ENCODE measurements at regions not wholly inside any gene's neighbourhood (a gene's known extent, or its start where the extent isn't known, plus 50 kb on each side); places are given as distances from the start of the nearest gene placed in this dataset.

DNA sequence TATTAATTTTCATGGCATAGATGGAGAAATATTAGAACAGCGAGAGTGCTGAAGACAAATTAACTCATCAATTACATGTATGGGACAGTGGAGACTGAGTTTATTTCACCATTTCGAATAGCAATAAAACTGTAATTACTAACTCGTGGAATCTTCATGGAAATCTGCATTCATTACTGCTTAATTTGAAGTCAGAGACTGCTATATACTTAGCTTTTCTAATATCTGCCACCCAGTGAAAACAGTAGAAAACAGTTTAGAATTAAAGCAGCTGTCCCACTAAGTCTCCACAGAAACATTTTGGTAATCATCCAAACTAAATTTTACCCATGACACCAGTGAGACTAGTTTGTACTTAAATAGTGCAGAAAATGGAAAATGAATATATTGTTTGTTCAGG, 56.8 kb downstream of the IZUMO3 start:
- TF ChIP-seq, protein P1, sequence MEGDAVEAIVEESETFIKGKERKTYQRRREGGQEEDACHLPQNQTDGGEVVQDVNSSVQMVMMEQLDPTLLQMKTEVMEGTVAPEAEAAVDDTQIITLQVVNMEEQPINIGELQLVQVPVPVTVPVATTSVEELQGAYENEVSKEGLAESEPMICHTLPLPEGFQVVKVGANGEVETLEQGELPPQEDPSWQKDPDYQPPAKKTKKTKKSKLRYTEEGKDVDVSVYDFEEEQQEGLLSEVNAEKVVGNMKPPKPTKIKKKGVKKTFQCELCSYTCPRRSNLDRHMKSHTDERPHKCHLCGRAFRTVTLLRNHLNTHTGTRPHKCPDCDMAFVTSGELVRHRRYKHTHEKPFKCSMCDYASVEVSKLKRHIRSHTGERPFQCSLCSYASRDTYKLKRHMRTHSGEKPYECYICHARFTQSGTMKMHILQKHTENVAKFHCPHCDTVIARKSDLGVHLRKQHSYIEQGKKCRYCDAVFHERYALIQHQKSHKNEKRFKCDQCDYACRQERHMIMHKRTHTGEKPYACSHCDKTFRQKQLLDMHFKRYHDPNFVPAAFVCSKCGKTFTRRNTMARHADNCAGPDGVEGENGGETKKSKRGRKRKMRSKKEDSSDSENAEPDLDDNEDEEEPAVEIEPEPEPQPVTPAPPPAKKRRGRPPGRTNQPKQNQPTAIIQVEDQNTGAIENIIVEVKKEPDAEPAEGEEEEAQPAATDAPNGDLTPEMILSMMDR (IDR thresholded peaks at IDR 0.05): no peak
- TF ChIP-seq POLR2A (IDR thresholded peaks at IDR 0.05): no peak
